CD4-positive, alpha-beta T cell (primary cell): ENCODE measurements at regions not wholly inside any gene's neighbourhood (a gene's known extent, or its start where the extent isn't known, plus 50 kb on each side); places are given as distances from the start of the nearest gene placed in this dataset.

Experiments
- ATAC-seq: fragments of 200-7000 bp; cut with Tn5 transposase; one replicate; pipeline ENCODE4 v1.10.0; 2022; ENCODE audit warnings: mild to moderate bottlenecking; ENCODE audit not compliant: poor library complexity
- CTCF ChIA-PET: fragments of 350-600 bp; sonication (Branson Sonifier 250); formaldehyde crosslinking; loops from one replicate; lab custom pipeline; 2021; ENCODE audit warnings: antibody characterized with exemption, inconsistent platforms; lab: Charles Lee
- POLR2A ChIA-PET: fragments of 350-600 bp; sonication (Branson Sonifier 250); formaldehyde crosslinking; loops from one replicate; lab custom pipeline; 2021; ENCODE audit warnings: antibody characterized with exemption, inconsistent platforms; lab: Charles Lee
- DNase-seq, 14 experiments: peaks; one replicate each; pipeline ENCODE4 v3.0.0-alpha.2; 2013 to 2020; ENCODE audit warnings: mixed read lengths in 2 of 14
- H3K27ac ChIP-seq, 2 donors: one replicate each; pipeline versions ENCODE4 v1.5.1 to v1.7.0; 2013; ENCODE audit warnings: low read length in 2 of 2, low read depth in 1 of 2, mild to moderate bottlenecking in 1 of 2
- H3K27me3 ChIP-seq, 2 experiments: 1 replicate in 1 of 2; 2 replicates in 1 of 2; pipeline versions ENCODE4 v1.6.1 to v1.7.0; 2013; ENCODE audit warnings: low read length in 2 of 2, control low read depth in 1 of 2, mild to moderate bottlenecking in 1 of 2, moderate library complexity in 1 of 2; ENCODE audit not compliant: insufficient read depth in 2 of 2, control insufficient read depth in 1 of 2
- H3K36me3 ChIP-seq: one replicate; pipeline ENCODE4 v1.6.1; 2013; ENCODE audit warnings: low read length, control low read depth; ENCODE audit not compliant: insufficient read depth
- H3K4me1 ChIP-seq: one replicate; pipeline ENCODE4 v1.6.1; 2013; ENCODE audit warnings: low read length, control low read depth; ENCODE audit not compliant: insufficient read depth
- H3K4me3 ChIP-seq: one replicate; pipeline ENCODE4 v1.5.1; 2013; ENCODE audit warnings: mild to moderate bottlenecking, low read length, moderate library complexity
- H3K9me3 ChIP-seq, 2 experiments: 1 replicate in 1 of 2; 2 replicates in 1 of 2; pipeline versions ENCODE4 v1.6.1 to v1.7.0; 2013; ENCODE audit warnings: low read length in 2 of 2, mild to moderate bottlenecking in 2 of 2, control low read depth in 1 of 2, moderate library complexity in 1 of 2; ENCODE audit not compliant: control insufficient read depth in 1 of 2, insufficient read depth in 1 of 2
- H3K27ac Mint-ChIP-seq: one replicate; pipeline ENCODE4 v1.8.0; 2020; ENCODE audit warnings: mixed read lengths
- H3K27me3 Mint-ChIP-seq: one replicate; pipeline ENCODE4 v1.8.0; 2021; ENCODE audit warnings: mixed read lengths
- H3K36me3 Mint-ChIP-seq: one replicate; pipeline ENCODE4 v1.8.0; 2021; ENCODE audit warnings: low read depth, mixed read lengths
- H3K4me1 Mint-ChIP-seq: one replicate; pipeline ENCODE4 v1.8.0; 2021; ENCODE audit warnings: low read depth, mixed read lengths
- H3K4me3 Mint-ChIP-seq: one replicate; pipeline ENCODE4 v1.8.0; 2020; ENCODE audit warnings: mild to moderate bottlenecking, mixed read lengths
- H3K9me3 Mint-ChIP-seq: one replicate; pipeline ENCODE4 v1.8.0; 2020; ENCODE audit warnings: mixed read lengths
- CTCF ChIP-seq: fragments of 200-600 bp; IDR thresholded peaks from one replicate; pipeline ENCODE4 v1.8.0; 2022; ENCODE audit warnings: antibody characterized with exemption, mild to moderate bottlenecking
- intact Hi-C, 2 experiments: fragments of 100-400 bp; cut with DNase I in 1 of 2; cut with micrococcal nuclease in 1 of 2; formaldehyde crosslinking; loops; one replicate each; pipeline versions ENCODE4 v1.15.1 to v1.9.0; 2023 to 2025; cut with DNase I, micrococcal nuclease

GRCh38 chr13:67353941-67354340, 123.8 kb upstream of the PCDH9 start:
- no peak overlapping the region for H3K4me3 ChIP-seq
- H3K27me3 Mint-ChIP-seq = no peaks in the 10 kb centered on the region
- H3K9me3 Mint-ChIP-seq = peaks cover 3% of the 10 kb centered on the region
- no peaks in the 10 kb centered on the region for H3K27me3 ChIP-seq
- ChIA-PET CTCF (no interaction called here), POLR2A (no interaction called here)
- no peak overlapping the region for H3K4me3 Mint-ChIP-seq
- no peak for ATAC-seq
- H3K4me1 ChIP-seq = no peaks in the 10 kb centered on the region
- no peaks in the 10 kb centered on the region for H3K4me1 Mint-ChIP-seq
- intact Hi-C loops = no loop called here
- no peak overlapping the region for H3K27ac Mint-ChIP-seq
- H3K9me3 ChIP-seq = peaks cover 0 to 5% of the 10 kb centered on the region in 2 experiments
- no peaks in the 10 kb centered on the region for H3K36me3 Mint-ChIP-seq
- DNase-seq = no peak
- H3K36me3 ChIP-seq = no peaks in the 10 kb centered on the region
- no peak for TF ChIP-seq CTCF
- H3K27ac ChIP-seq = no peak overlapping the region

- ATAC-seq (no peak), DNase-seq (no peak)
- CTCF ChIA-PET = no interaction called here
- H3K4me1 ChIP-seq = no peaks in the 10 kb centered on the region
- no peaks in the 10 kb centered on the region for H3K36me3 Mint-ChIP-seq
- no peak overlapping the region for H3K4me3 Mint-ChIP-seq
- no peak overlapping the region for H3K27ac ChIP-seq
- POLR2A ChIA-PET = no interaction called here
- H3K27me3 ChIP-seq = no peaks in the 10 kb centered on the region
- no peak for TF ChIP-seq CTCF
- intact Hi-C loops = no loop called here
- H3K9me3 Mint-ChIP-seq = peaks cover 3% of the 10 kb centered on the region
- peaks cover 0 to 5% of the 10 kb centered on the region in 2 experiments for H3K9me3 ChIP-seq
- no peak overlapping the region for H3K27ac Mint-ChIP-seq
- no peak overlapping the region for H3K4me3 ChIP-seq
- no peaks in the 10 kb centered on the region for H3K36me3 ChIP-seq
- H3K4me1 Mint-ChIP-seq = no peaks in the 10 kb centered on the region
- no peaks in the 10 kb centered on the region for H3K27me3 Mint-ChIP-seq
Observed at GRCh38 chr13:67353031-67353430, 122.9 kb upstream of the PCDH9 start.

DNA sequence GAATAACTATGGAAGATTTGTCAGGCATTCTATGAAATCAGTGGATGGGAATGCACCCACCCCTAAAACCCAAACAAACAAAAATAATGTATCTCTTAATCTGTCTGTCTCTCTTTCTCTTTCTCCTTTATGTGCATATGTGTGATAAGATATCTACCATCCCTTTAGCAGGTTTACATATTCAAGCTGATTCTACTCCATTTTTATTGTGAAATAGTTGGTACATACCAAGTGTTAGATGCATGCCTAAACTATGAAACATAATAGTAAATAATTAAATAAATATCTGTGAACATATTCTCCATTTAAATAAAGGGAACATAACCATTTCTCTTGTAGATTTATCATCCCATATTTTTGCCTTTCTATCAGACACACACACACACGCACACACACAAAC, 121.8 kb upstream of the PCDH9 start:
- Mint-ChIP-seq H3K27ac (no peak overlapping the region), H3K9me3 (peaks cover 3% of the 10 kb centered on the region)

More for the DNA sequence above, 121.8 kb upstream of the PCDH9 start:
- Histone ChIP-seq H3K27ac (no peak overlapping the region), H3K27me3 (no peaks in the 10 kb centered on the region), H3K36me3 (no peaks in the 10 kb centered on the region), H3K4me3 (no peak overlapping the region), H3K9me3 (no peaks in the 10 kb centered on the region), H3K4me1 (no peaks in the 10 kb centered on the region)
- DNase-seq = no peak
- H3K4me3 Mint-ChIP-seq = no peak overlapping the region
- ATAC-seq = no peak
- no peaks in the 10 kb centered on the region for H3K36me3 Mint-ChIP-seq
- H3K4me1 Mint-ChIP-seq = no peaks in the 10 kb centered on the region
- intact Hi-C loops = no loop called here
- H3K27me3 Mint-ChIP-seq = no peaks in the 10 kb centered on the region
- POLR2A ChIA-PET = no interaction called here
- no peak for TF ChIP-seq CTCF
- CTCF ChIA-PET = no interaction called here
